ENCODE measurements at regions not wholly inside any gene's neighbourhood (a gene's known extent, or its start where the extent isn't known, plus 50 kb on each side); places are given as distances from the start of the nearest gene placed in this dataset.
A peak's percentile ranks its signal among the peaks of the same experiment; 100 is the strongest.

- Histone ChIP-seq H3K27me3 (ENCODE audit: insufficient read depth, poor library complexity, severe bottlenecking) (no peaks in the 10 kb centered on the region), H3K4me3 (replicated peaks; ENCODE audit: insufficient read depth, low read length) (no peak overlapping the region), H3K27ac (replicated peaks) (no peak overlapping the region)
- DNase-seq (ENCODE audit: low read depth in 1 of 2, low spot score in 1 of 2): no peak
- TF ChIP-seq CTCF (IDR thresholded peaks at IDR 0.05; ENCODE audit: insufficient read depth, low read length) (no peak), SPI1 (IDR thresholded peaks at IDR 0.05; ENCODE audit: borderline replicate concordance, low read depth) (no peak), POLR2AphosphoS5 (IDR thresholded peaks at IDR 0.05; ENCODE audit: low read depth) (no peak), GABPA (IDR thresholded peaks at IDR 0.05; ENCODE audit: low read depth) (no peak)
Observed at GRCh38 chr13:89752394-89752793, 1595.1 kb upstream of the MIR17HG start.

- TF ChIP-seq SPI1 (IDR thresholded peaks at IDR 0.05; ENCODE audit: borderline replicate concordance, low read depth): no peak; the same call in 1 of the 2 replicates
- H3K4me3 ChIP-seq (replicated peaks; ENCODE audit: insufficient read depth, low read length): no peak overlapping the region
- H3K27ac ChIP-seq (replicated peaks): peak overlapping the region; percentile 37
- no peaks in the 10 kb centered on the region for H3K27me3 ChIP-seq (ENCODE audit: insufficient read depth, poor library complexity, severe bottlenecking)
- DNase-seq (ENCODE audit: low read depth in 1 of 2, low spot score in 1 of 2): peak; percentile 8 to 76
Observed at GRCh38 chr13:89755729-89756492, 1591.6 kb upstream of the MIR17HG start.

- H3K4me3 ChIP-seq (replicated peaks; ENCODE audit: insufficient read depth, low read length): no peak overlapping the region
- H3K27ac ChIP-seq (replicated peaks): no peak overlapping the region
- H3K27me3 ChIP-seq (ENCODE audit: insufficient read depth, poor library complexity, severe bottlenecking): no peaks in the 10 kb centered on the region
- no peak for DNase-seq (ENCODE audit: low read depth in 1 of 2, low spot score in 1 of 2)
- TF ChIP-seq POLR2AphosphoS5 (IDR thresholded peaks at IDR 0.05; ENCODE audit: low read depth) (no peak), SPI1 (IDR thresholded peaks at IDR 0.05; ENCODE audit: borderline replicate concordance, low read depth) (no peak), CTCF (IDR thresholded peaks at IDR 0.05; ENCODE audit: insufficient read depth, low read length) (no peak), GABPA (IDR thresholded peaks at IDR 0.05; ENCODE audit: low read depth) (no peak), REST (IDR thresholded peaks at IDR 0.05; ENCODE audit: insufficient replicate concordance, low read depth) (no peak)
Observed at GRCh38 chr13:89763005-89763404, 1584.5 kb upstream of the MIR17HG start.

GRCh38 chr13:89783221-89783755 is 1564.2 kb upstream of the MIR17HG start:
- H3K4me3 ChIP-seq (replicated peaks; ENCODE audit: insufficient read depth, low read length): no peak overlapping the region
- no peak for TF ChIP-seq GABPA (IDR thresholded peaks at IDR 0.05; ENCODE audit: low read depth)
- no peak for TF ChIP-seq SPI1 (IDR thresholded peaks at IDR 0.05; ENCODE audit: borderline replicate concordance, low read depth)
- no peak for TF ChIP-seq REST (IDR thresholded peaks at IDR 0.05; ENCODE audit: insufficient replicate concordance, low read depth)
- TF ChIP-seq CTCF (IDR thresholded peaks at IDR 0.05; ENCODE audit: insufficient read depth, low read length): no peak
- TF ChIP-seq POLR2AphosphoS5 (IDR thresholded peaks at IDR 0.05; ENCODE audit: low read depth): no peak
- DNase-seq (ENCODE audit: low read depth in 1 of 2, low spot score in 1 of 2): no peak

More at GRCh38 chr13:89783221-89783755, 1564.2 kb upstream of the MIR17HG start:
- no peaks in the 10 kb centered on the region for H3K27me3 ChIP-seq (ENCODE audit: insufficient read depth, poor library complexity, severe bottlenecking)
- no peak overlapping the region for H3K27ac ChIP-seq (replicated peaks)
